B cell (primary cell): ENCODE measurements at regions not wholly inside any gene's neighbourhood (a gene's known extent, or its start where the extent isn't known, plus 50 kb on each side); places are given as distances from the start of the nearest gene placed in this dataset.

Experiments used
- CTCF ChIP-seq: fragments of 200-600 bp; IDR thresholded peaks from one replicate; pipeline ENCODE4 v1.8.0; 2022; ENCODE audit warnings: antibody characterized with exemption, mild to moderate bottlenecking
- EZH2 ChIP-seq: IDR thresholded peaks from 2 replicates; pipeline ENCODE4 v1.6.1; 2012; ENCODE audit warnings: borderline replicate concordance, low read depth, mild to moderate bottlenecking, moderate library complexity, low read length; ENCODE audit not compliant: insufficient read depth, poor library complexity, severe bottlenecking

DNA sequence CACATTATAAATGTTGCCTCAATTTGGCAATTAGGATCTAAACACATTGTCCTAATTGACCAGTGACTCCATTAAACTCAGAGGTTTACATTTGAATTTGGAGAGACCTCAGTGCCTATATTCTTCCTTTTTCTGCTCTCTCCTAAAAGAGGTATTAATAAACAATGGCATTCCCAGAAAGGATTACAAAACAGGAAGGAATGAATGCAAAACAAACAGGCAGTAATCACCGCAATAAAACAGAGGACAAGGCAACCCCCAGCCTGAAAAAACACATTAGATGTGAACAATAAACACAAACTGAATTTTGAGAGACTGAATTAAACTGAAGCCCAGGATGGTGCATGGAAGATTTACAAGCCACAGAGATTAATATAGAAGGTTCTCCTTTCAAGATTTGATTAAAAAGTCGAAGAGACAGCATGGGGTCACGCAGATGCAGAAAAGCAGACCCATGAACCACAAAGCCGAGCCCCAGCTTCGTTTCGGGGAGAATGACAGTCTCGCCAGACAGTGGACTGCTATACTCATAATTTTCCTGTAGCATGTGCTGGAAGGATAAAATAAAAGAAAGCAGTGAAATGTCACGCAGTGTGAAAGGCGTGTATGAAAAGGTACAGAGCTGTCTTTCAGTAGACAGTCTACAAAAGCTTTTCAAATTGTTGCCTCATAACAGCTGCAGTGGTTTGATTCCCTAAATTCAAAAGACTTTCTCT, 503.0 kb downstream of the LIG4 start:
- TF ChIP-seq EZH2 (no peak), CTCF (no peak)
